Adrenal gland (tissue), 5 donors: ENCODE measurements at regions not wholly inside any gene's neighbourhood (a gene's known extent, or its start where the extent isn't known, plus 50 kb on each side); places are given as distances from the start of the nearest gene placed in this dataset.

Source experiments
- POLR2A ChIP-seq, 2 donors: fragments of 450-650 bp; IDR thresholded peaks; one replicate each; pipeline ENCODE4 v1.6.1; 2017; ENCODE audit warnings: antibody characterized with exemption in 2 of 2, mild to moderate bottlenecking in 2 of 2, moderate library complexity in 1 of 2
- TF ChIP-seq, protein P1 (sequence below), 6 experiments: fragments of 450-650 bp in 4 of 6; fragments of 200-600 bp in 2 of 6; sonication (generic) in 1 of 6; IDR thresholded peaks; 1 replicate in 5 of 6; 2 replicates in 1 of 6; pipeline versions ENCODE4 v1.5.1 to v1.8.0; 2016 to 2021; ENCODE audit warnings: antibody characterized with exemption in 6 of 6, mild to moderate bottlenecking in 2 of 6, moderate library complexity in 1 of 6
- donor health status: DM: no; HTN: no; CAD: no.

DNA sequence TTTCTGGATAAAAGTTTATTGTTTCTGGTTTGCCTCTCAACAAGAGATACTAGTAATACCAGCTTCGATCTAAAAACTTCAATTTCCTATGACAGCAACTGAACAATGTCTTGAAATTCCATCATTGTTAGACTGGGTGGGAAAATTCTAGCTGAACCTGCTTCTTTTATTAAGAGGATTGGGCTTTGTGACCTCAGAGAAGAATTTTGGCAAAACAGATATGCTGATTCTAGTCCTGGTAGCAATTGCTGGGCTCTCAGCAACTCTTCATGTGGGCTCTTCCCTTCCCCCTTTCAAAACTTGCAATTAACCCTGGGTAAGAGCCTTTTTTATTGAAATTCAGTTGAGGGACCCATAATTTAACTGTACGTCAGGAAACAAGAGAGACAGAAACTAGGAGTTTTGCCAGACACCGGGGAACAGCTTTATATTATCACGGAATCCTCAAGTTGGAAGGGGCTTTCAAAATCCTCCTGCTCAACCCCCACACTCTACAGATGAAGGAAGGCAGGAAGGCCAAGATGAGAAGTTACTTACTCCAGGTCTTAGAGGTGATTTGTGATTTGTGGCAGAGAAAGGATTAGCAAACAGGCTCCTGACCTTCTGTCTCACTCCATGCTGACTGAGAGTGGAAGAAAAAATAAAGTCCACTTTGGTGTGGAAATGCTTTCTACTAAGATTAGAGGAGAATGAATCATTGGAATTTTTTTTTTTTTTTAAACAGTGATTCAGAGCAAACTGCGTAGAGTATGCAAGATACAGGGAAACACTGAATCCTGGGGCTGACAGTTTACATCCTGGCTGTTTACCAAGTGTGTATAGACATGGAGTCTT is 239.0 kb upstream of the ATP2B1 start:
- TF ChIP-seq, protein P1, sequence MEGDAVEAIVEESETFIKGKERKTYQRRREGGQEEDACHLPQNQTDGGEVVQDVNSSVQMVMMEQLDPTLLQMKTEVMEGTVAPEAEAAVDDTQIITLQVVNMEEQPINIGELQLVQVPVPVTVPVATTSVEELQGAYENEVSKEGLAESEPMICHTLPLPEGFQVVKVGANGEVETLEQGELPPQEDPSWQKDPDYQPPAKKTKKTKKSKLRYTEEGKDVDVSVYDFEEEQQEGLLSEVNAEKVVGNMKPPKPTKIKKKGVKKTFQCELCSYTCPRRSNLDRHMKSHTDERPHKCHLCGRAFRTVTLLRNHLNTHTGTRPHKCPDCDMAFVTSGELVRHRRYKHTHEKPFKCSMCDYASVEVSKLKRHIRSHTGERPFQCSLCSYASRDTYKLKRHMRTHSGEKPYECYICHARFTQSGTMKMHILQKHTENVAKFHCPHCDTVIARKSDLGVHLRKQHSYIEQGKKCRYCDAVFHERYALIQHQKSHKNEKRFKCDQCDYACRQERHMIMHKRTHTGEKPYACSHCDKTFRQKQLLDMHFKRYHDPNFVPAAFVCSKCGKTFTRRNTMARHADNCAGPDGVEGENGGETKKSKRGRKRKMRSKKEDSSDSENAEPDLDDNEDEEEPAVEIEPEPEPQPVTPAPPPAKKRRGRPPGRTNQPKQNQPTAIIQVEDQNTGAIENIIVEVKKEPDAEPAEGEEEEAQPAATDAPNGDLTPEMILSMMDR (IDR thresholded peaks at IDR 0.05): no peak
- TF ChIP-seq POLR2A (IDR thresholded peaks at IDR 0.05): peak in 1 of 2 donors; percentile 55
